ENCODE measurements at regions not wholly inside any gene's neighbourhood (a gene's known extent, or its start where the extent isn't known, plus 50 kb on each side); places are given as distances from the start of the nearest gene placed in this dataset.

GRCh38 chr13:21762512-21762911, 91.6 kb downstream of the FGF9 start:
- intact Hi-C loops (cut with DNase I) = no loop called here
- Histone ChIP-seq H3K27me3 (no peaks in the 10 kb centered on the region), H3K4me1 (no peaks in the 10 kb centered on the region), H3K27ac (no peak overlapping the region), H3K9me3 (no peaks in the 10 kb centered on the region), H3K4me3 (no peak overlapping the region), H3K36me3 (no peaks in the 10 kb centered on the region)
- DNase-seq = no peak
- WGBS, 2 donors = 94 to 96% methylated on average over 8 of the region's 8 CpGs
- TF ChIP-seq EP300 (IDR thresholded peaks at IDR 0.05) (no peak), POLR2AphosphoS5 (IDR thresholded peaks at IDR 0.05) (no peak), POLR2A (IDR thresholded peaks at IDR 0.05) (no peak), CTCF (IDR thresholded peaks at IDR 0.05) (no peak)

GRCh38 chr13:21767032-21767431, 96.2 kb downstream of the FGF9 start:
- WGBS, 2 donors = 82 to 92% methylated on average over 8 of the region's 8 CpGs
- TF ChIP-seq EP300 (IDR thresholded peaks at IDR 0.05) (no peak), CTCF (IDR thresholded peaks at IDR 0.05) (no peak), POLR2AphosphoS5 (IDR thresholded peaks at IDR 0.05) (no peak), POLR2A (IDR thresholded peaks at IDR 0.05) (no peak)

GRCh38 chr13:21771075-21771474, 100.2 kb downstream of the FGF9 start:
- 85 to 93% methylated on average over 1 of the region's 1 CpG for WGBS, 2 donors
- no peak for DNase-seq
- no peak overlapping the region for H3K27ac ChIP-seq
- intact Hi-C loops (cut with DNase I) = no loop called here
- no peak for TF ChIP-seq CTCF (IDR thresholded peaks at IDR 0.05)
- TF ChIP-seq EP300 (IDR thresholded peaks at IDR 0.05) = no peak
- no peak for TF ChIP-seq POLR2A (IDR thresholded peaks at IDR 0.05)
- no peak overlapping the region for H3K4me3 ChIP-seq
- peaks cover 0 to 3% (median 0%) of the 10 kb centered on the region in 4 donors for H3K9me3 ChIP-seq
- H3K4me1 ChIP-seq = no peaks in the 10 kb centered on the region
- no peaks in the 10 kb centered on the region for H3K36me3 ChIP-seq
- H3K27me3 ChIP-seq = no peaks in the 10 kb centered on the region

More at GRCh38 chr13:21767032-21767431, 96.2 kb downstream of the FGF9 start:
- Histone ChIP-seq H3K27ac (no peak overlapping the region), H3K4me3 (no peak overlapping the region), H3K27me3 (no peaks in the 10 kb centered on the region), H3K9me3 (peaks cover 0 to 3% (median 0%) of the 10 kb centered on the region in 4 donors), H3K4me1 (no peaks in the 10 kb centered on the region), H3K36me3 (no peaks in the 10 kb centered on the region)
- DNase-seq = no peak
- intact Hi-C loops (cut with DNase I) = no loop called here

GRCh38 chr13:21777166-21777565, 106.3 kb downstream of the FGF9 start:
- H3K9me3 ChIP-seq = peaks cover 0 to 5% (median 0%) of the 10 kb centered on the region in 4 donors
- H3K4me3 ChIP-seq = no peak overlapping the region
- H3K27me3 ChIP-seq = no peaks in the 10 kb centered on the region
- H3K27ac ChIP-seq = no peak overlapping the region
- intact Hi-C loops (cut with DNase I) = no loop called here
- no peaks in the 10 kb centered on the region for H3K36me3 ChIP-seq
- no peaks in the 10 kb centered on the region for H3K4me1 ChIP-seq
- no peak for DNase-seq
- WGBS, 2 donors = 92 to 94% methylated on average over 1 of the region's 1 CpG
- no peak for TF ChIP-seq EP300 (IDR thresholded peaks at IDR 0.05)
- no peak for TF ChIP-seq POLR2A (IDR thresholded peaks at IDR 0.05)
- no peak for TF ChIP-seq POLR2AphosphoS5 (IDR thresholded peaks at IDR 0.05)
- no peak for TF ChIP-seq CTCF (IDR thresholded peaks at IDR 0.05)

- Histone ChIP-seq H3K27ac (no peak overlapping the region), H3K36me3 (no peaks in the 10 kb centered on the region), H3K27me3 (no peaks in the 10 kb centered on the region), H3K4me1 (no peaks in the 10 kb centered on the region), H3K9me3 (peaks cover 0 to 5% (median 0%) of the 10 kb centered on the region in 4 donors), H3K4me3 (no peak overlapping the region)
- 86 to 92% methylated on average over 3 of the region's 3 CpGs for WGBS, 2 donors
- no peak for DNase-seq
- intact Hi-C loops (cut with DNase I) = no loop called here
- no peak for TF ChIP-seq POLR2AphosphoS5 (IDR thresholded peaks at IDR 0.05)
- TF ChIP-seq EP300 (IDR thresholded peaks at IDR 0.05) = no peak
- no peak for TF ChIP-seq POLR2A (IDR thresholded peaks at IDR 0.05)
- no peak for TF ChIP-seq CTCF (IDR thresholded peaks at IDR 0.05)
Observed at GRCh38 chr13:21777813-21778212, 106.9 kb downstream of the FGF9 start.
